Aorta (tissue), 5 donors: ENCODE measurements at regions not wholly inside any gene's neighbourhood (a gene's known extent, or its start where the extent isn't known, plus 50 kb on each side); places are given as distances from the start of the nearest gene placed in this dataset.
A peak's percentile ranks its signal among the peaks of the same experiment; 100 is the strongest.

Source experiments
- ATAC-seq: fragments of 200-7000 bp; cut with Tn5 transposase; one replicate; pipeline ENCODE4 v1.9.1; 2022; ENCODE audit warnings: moderate library complexity; ENCODE audit not compliant: low FRiP score
- DNase-seq, 2 donors: peaks; one replicate each; pipeline ENCODE4 v3.0.0-alpha.2; 2020
- H3K27ac ChIP-seq, 2 donors: one replicate each; pipeline ENCODE4 v1.5.1; 2013; ENCODE audit warnings: low read length in 2 of 2, mild to moderate bottlenecking in 2 of 2, moderate library complexity in 2 of 2, control low read depth in 1 of 2, inconsistent platforms in 1 of 2, low read depth in 1 of 2
- H3K27me3 ChIP-seq, 2 donors: one replicate each; pipeline ENCODE4 v1.6.1; 2013; ENCODE audit warnings: control low read depth in 1 of 2, low read length in 1 of 2, mild to moderate bottlenecking in 1 of 2, moderate library complexity in 1 of 2; ENCODE audit not compliant: insufficient read depth in 2 of 2, control insufficient read depth in 1 of 2
- H3K36me3 ChIP-seq, 2 donors: one replicate each; pipeline ENCODE4 v1.6.1; 2013; ENCODE audit warnings: control low read depth in 1 of 2, low read length in 1 of 2, mild to moderate bottlenecking in 1 of 2; ENCODE audit not compliant: insufficient read depth in 2 of 2, control insufficient read depth in 1 of 2
- H3K4me1 ChIP-seq, 2 donors: one replicate each; pipeline ENCODE4 v1.6.1; 2013; ENCODE audit warnings: low read length in 2 of 2, control low read depth in 1 of 2, mild to moderate bottlenecking in 1 of 2, moderate library complexity in 1 of 2; ENCODE audit not compliant: insufficient read depth in 2 of 2, control insufficient read depth in 1 of 2
- H3K4me3 ChIP-seq, 2 donors: one replicate each; pipeline ENCODE4 v1.5.1; 2013; ENCODE audit warnings: low read length in 2 of 2, control low read depth in 1 of 2, mild to moderate bottlenecking in 1 of 2
- H3K9me3 ChIP-seq: one replicate; pipeline ENCODE4 v1.6.1; 2013; ENCODE audit warnings: mild to moderate bottlenecking, low read length; ENCODE audit not compliant: control insufficient read depth
- WGBS, 2 donors: extraction: QIAGEN DNeasy Blood & Tissue Kit; methylation state at CpG; one replicate each; pipeline ENCODE4 v1.1.7; 2013; 5-methylcytosine and 5-hydroxymethylcytosine counted together
- intact Hi-C, 2 donors: fragments of 100-400 bp; cut with DNase I; formaldehyde crosslinking; loops; one replicate each; pipeline versions ENCODE4 v1.14.2 to v1.15.0; 2022
- donor health status: healthy with polysubstance abuse.
- donor health status: Bipolar disorder and iron deficiency.
- donor health status: DM: no; HTN: no; CAD: no.
- donor health status: DM: no; HTN: no; CAD: no.
- donor health status: DM: yes; HTN: yes; CAD: no.

DNA sequence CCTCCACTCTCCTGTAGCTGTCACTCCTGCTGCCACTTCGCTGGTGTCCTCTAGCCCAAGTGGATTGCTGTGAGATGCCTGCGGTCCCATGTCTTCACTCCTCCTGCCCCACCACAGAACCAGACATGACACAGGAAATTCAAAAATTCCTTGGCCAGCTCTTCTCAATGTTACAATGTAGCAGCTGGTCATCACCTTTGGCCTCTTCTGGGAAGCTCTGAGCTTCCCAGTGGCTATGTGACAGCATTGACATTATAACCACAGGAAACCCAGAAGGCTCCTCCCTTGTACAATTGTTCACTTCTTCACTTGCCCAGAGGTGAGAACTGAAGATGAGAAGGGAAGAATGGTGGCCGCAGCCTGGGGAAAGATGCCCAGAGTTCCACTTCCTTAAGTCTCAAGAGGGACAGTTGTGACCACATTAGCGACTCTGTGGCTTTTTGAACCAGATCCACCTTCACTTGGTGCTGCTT, 76.1 kb upstream of the NAA20 start:
- intact Hi-C loops = no loop called here
- 90 to 91% methylated on average over 4 of the region's 4 CpGs for WGBS, 2 donors
- H3K27me3 ChIP-seq = no peaks in the 10 kb centered on the region
- no peak for ATAC-seq
- H3K9me3 ChIP-seq = no peaks in the 10 kb centered on the region
- H3K36me3 ChIP-seq = peaks cover 0 to 3% of the 10 kb centered on the region in 2 donors
- DNase-seq = no peak
- H3K4me1 ChIP-seq = peaks cover 4 to 8% of the 10 kb centered on the region in 2 donors
- H3K27ac ChIP-seq = no peak overlapping the region
- H3K4me3 ChIP-seq = no peak overlapping the region

DNA sequence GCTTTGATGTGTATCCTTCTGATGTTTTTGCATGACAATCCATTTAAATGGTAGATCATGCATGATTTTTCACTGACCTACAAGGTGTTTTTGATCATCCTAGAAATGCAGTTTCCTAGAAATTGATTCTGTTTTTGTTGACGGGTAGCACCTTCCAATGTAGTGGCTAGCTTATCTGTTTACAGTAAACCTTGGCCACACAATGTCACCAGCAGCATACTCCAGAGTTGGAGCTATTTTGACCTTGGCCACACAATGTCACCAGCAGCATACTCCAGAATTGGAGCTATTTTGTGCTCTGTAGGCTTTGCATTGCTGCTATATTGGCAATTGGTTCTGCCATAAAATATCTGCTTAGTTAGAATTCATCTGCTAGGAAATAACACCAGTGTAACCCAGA, 74.6 kb upstream of the NAA20 start:
- Histone ChIP-seq H3K27ac (peak overlapping the region in 1 of 2 donors; percentile 25), H3K9me3 (no peaks in the 10 kb centered on the region), H3K4me3 (no peak overlapping the region), H3K27me3 (no peaks in the 10 kb centered on the region), H3K4me1 (peaks cover 4 to 8% of the 10 kb centered on the region in 2 donors), H3K36me3 (peaks cover 0 to 3% of the 10 kb centered on the region in 2 donors)
- intact Hi-C loops = no loop called here
- DNase-seq (no peak), ATAC-seq (no peak)
- 51 to 98% methylated on average over 1 of the region's 1 CpG for WGBS, 2 donors

DNA sequence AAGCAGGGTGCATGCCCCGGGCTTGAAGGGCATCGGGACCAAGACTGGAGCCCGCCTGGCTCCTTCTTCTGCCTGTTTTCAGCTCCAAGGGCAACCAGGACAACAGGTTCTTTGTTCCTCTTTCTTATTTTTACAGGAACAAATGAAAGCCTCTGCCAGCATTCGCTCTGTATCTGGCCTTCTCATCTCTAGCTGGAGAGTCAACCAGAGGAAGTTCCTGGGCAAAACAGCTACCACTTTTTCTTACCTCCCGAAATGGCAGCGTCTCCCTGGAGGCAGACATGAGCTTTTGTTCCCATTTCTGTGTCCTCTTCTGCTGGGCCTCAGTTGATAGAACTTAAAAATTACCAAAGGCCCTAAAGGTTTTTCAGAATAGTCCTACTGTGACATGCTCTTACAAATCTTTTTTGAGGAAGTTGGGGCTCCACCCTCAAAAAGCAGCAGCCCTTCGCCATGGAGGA, 74.1 kb upstream of the NAA20 start:
- ATAC-seq (no peak), DNase-seq (peak in 1 of 2 donors; percentile 56)
- Histone ChIP-seq H3K9me3 (no peaks in the 10 kb centered on the region), H3K27me3 (no peaks in the 10 kb centered on the region), H3K27ac (peak overlapping the region in 1 of 2 donors; percentile 25), H3K4me1 (peaks cover 4 to 8% of the 10 kb centered on the region in 2 donors), H3K4me3 (no peak overlapping the region), H3K36me3 (peaks cover 0 to 3% of the 10 kb centered on the region in 2 donors)
- WGBS, 2 donors = 82 to 91% methylated on average over 7 of the region's 7 CpGs
- intact Hi-C loops = no loop called here

DNA sequence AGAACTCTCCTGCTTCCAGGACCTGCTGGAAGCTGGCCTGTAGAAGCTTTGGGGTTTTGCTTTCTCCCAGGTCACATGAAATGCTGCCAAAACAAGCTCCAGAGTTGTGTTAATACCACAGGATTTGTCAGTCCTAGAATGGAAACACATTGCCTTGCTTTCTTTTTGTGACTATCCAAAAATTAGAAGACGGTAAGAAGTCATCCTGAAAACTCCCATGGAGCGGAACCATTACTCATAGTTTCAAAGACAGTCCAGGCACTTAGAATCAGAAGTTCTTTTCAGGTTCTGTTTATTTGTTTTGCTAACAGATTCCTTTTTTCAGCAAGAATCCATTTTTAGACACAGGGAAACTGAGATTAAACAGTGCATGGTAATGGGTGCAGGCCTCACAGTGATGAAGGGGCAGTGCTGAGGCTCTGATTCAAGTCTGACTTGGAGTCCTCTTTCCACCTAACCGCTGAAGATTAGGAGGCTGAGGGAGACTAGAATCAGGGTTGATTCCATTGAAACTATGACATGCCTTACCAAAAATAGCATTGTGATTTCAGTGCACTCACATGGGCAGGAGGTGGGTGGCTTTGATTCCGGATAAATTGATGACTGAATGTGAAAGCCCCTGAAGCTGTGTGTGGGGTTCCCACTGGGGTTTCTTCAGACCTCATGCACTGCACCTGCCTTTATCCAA, 72.2 kb upstream of the NAA20 start:
- peak; percentile 47 for ATAC-seq
- intact Hi-C loops = loop anchor here in 1 of 2 donors (2.0 kb wide), 1 partner anchor 30 kb away; no protein-coding TSS in a partner anchor

DNA sequence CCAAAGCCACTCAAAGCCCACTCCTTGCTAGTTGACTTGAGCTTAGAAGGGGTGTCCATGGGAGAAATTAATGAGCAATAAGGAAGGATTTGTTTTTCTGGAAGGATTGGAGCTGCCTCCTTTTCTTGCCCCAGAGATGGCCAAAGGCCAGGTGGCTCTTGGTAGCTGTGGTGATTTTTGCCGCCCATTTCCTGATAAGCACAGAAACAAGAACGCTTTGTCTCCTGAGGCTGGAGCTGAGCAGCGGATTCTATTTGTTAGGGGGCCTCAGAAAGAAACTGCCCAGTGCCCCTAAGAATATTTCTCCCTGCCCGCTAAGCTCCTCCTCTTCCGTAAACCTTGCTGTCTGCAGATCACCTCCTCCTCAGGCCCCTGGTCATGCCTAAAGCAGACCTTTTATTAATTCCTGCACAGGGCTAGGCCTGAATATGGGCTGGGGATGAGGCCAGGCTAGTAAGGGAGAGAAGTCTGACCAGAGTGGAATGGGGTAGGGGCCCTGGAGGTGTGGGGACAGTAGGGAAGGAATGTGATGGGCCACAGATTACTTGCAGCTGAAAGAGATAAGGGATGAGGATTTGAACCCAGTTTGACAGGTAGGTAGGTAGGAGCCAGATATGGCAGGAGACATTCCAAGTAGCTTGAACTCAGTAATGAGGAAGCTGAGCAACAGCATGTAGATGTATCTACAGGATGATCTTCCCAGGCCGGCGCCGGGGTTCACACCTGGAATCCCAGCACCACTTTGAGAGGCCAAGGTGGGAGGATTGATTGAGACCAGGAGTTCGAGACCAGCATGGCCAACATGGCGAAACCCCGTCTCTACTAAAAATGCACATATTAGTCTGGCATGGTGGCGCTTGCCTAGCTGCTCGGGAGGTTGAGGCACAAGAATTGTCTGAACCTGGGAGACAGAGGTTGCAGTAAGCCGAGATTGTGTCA, 71.2 kb upstream of the NAA20 start:
- Histone ChIP-seq H3K9me3 (no peaks in the 10 kb centered on the region), H3K4me3 (no peak overlapping the region), H3K27ac (peak overlapping the region; percentile 83 to 87), H3K27me3 (no peaks in the 10 kb centered on the region), H3K4me1 (peaks cover 4 to 8% of the 10 kb centered on the region in 2 donors), H3K36me3 (no peaks in the 10 kb centered on the region)
- DNase-seq (no peak), ATAC-seq (peak; percentile 13)
- 66% methylated on average over 14 of the region's 14 CpGs for WGBS, 2 donors
- intact Hi-C loops = loop anchor here in 1 of 2 donors (2.0 kb wide), 1 partner anchor 29 kb away; no protein-coding TSS in a partner anchor

More for the DNA sequence above, 72.2 kb upstream of the NAA20 start:
- H3K9me3 ChIP-seq = no peaks in the 10 kb centered on the region
- peak overlapping the region; percentile 80 to 83 for H3K27ac ChIP-seq
- no peak for DNase-seq
- WGBS, 2 donors = 4 to 9% methylated on average over 4 of the region's 4 CpGs
- no peak overlapping the region for H3K4me3 ChIP-seq
- H3K36me3 ChIP-seq = peaks cover 0 to 3% of the 10 kb centered on the region in 2 donors
- H3K27me3 ChIP-seq = no peaks in the 10 kb centered on the region
- peaks cover 4 to 8% of the 10 kb centered on the region in 2 donors for H3K4me1 ChIP-seq

DNA sequence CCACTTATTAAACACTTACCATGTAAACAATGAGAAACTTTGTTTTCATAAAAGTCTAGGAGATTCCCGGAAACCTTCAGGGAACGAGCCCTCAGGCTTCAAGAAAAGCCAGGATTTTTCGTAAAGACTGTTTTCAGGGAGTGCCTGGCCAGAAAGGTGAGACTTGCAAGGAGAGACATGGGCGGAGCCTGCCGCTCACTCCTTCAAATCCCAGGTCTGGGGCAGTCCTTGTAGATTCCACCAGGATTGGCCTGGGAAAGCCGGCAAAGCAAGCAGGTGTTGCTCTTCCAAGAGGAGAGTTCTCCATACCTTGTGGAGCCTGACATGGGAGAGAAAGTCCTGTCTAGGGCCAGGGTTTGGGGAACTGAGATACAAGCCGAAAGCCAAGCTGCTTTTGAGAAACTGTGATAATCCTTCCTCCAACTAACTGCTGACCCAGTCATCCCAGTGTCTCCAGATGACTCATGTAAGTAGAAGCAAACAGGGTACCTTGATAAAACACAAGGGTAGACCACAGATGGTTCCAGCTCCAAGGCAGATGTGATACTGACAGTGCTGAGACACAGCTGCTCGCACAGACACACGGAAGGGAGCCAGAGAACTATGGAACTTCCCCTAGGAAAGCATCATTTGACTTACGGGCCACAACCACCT, 69.4 kb upstream of the NAA20 start:
- Histone ChIP-seq H3K27me3 (no peaks in the 10 kb centered on the region), H3K36me3 (no peaks in the 10 kb centered on the region), H3K27ac (peak overlapping the region in 1 of 2 donors; percentile 3), H3K4me1 (peaks cover 4 to 8% of the 10 kb centered on the region in 2 donors), H3K4me3 (no peak overlapping the region), H3K9me3 (no peaks in the 10 kb centered on the region)
- WGBS, 2 donors = 91 to 95% methylated on average over 10 of the region's 10 CpGs
- intact Hi-C loops = no loop called here
- no peak for ATAC-seq
- no peak for DNase-seq

DNA sequence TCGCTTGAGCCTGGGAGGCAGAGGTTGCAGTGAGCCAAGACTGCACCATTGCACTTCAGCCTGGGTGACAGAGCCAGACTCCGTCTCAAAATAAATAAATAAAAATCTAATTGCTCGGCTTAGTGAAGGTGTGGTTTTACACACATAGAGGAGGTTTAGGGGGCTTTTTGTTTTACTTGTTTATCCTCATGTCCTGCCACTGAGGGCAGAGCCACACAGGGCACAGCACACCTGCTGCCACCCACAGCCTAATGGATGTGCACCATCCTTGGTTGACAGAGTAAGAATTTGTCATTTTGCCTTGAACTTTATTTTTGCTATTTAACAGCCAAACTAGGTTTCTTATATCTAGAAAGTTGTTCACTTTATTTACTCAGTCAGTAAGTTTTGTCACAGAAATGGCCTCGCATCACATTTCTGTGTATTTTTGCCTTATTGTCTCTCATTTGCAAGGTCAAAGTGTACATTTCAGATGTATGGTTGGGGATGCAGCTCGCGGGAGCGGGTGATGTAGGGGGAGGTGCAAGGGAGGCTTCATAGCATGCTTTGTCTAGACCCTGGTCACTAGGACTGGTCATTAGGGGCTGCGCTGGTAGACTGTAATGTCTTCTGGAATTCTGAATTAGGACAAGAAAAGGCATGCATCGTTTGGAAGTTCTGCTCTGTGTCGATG, 67.8 kb upstream of the NAA20 start:
- Histone ChIP-seq H3K27me3 (no peaks in the 10 kb centered on the region), H3K4me3 (no peak overlapping the region), H3K36me3 (no peaks in the 10 kb centered on the region), H3K9me3 (no peaks in the 10 kb centered on the region), H3K4me1 (peaks cover 4 to 5% of the 10 kb centered on the region in 2 donors), H3K27ac (no peak overlapping the region)
- 86 to 95% methylated on average over 10 of the region's 10 CpGs for WGBS, 2 donors
- no peak for DNase-seq
- intact Hi-C loops = no loop called here
- ATAC-seq = no peak

DNA sequence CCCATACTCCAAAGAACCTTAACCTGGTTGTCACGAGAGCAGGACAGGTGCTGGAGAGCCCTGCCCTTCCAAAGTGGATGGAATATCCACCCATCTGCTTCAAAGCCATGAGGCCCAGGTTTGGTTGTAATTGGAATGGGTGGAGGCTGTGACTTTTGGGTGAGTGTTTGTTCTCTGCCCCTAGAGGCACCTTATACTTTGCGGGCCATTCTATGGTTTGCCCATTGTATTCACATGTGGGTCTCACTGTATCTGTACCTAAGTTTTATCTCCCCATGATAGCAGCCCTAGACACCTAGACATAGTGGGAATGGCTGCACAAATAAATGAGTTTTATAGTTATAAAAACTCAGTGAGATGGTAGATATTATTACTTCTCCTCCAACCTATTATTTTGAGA, 67.1 kb upstream of the NAA20 start:
- H3K36me3 ChIP-seq = no peaks in the 10 kb centered on the region
- ATAC-seq (no peak), DNase-seq (no peak)
- H3K4me3 ChIP-seq = no peak overlapping the region
- H3K27me3 ChIP-seq = no peaks in the 10 kb centered on the region
- H3K27ac ChIP-seq = no peak overlapping the region
- intact Hi-C loops = no loop called here
- no peaks in the 10 kb centered on the region for H3K9me3 ChIP-seq
- WGBS, 2 donors = 89 to 97% methylated on average over 2 of the region's 2 CpGs
- H3K4me1 ChIP-seq = peaks cover 0 to 2% of the 10 kb centered on the region in 2 donors
